A673 (cell line): ENCODE measurements at regions not wholly inside any gene's neighbourhood (a gene's known extent, or its start where the extent isn't known, plus 50 kb on each side); places are given as distances from the start of the nearest gene placed in this dataset.

Experiments
- BruUV-seq: library from RNA; stranded (reverse); fragments of 400-500 nt; replicated peaks from 2 replicates; lab custom pipeline; 2021; lab: Mats Ljungman, UMichigan
- CTCF ChIA-PET: fragments of 300-600 bp; sonication (Branson Sonifier 250); formaldehyde crosslinking; loops from one replicate; lab custom pipeline; 2022; ENCODE audit warnings: antibody characterized with exemption; lab: Charles Lee
- POLR2A ChIA-PET: fragments of 300-600 bp; sonication (Branson Sonifier 250); formaldehyde crosslinking; loops from one replicate; lab custom pipeline; 2022; ENCODE audit warnings: antibody characterized with exemption; ENCODE audit not compliant: low non-redundant PET; lab: Charles Lee
- DNase-seq: peaks from one replicate; pipeline ENCODE4 v3.0.0-alpha.2; 2015; ENCODE audit warnings: low spot score
- H3K27ac ChIP-seq: fragments of 200-600 bp; sonication (generic); 2 replicates; pipeline ENCODE4 v1.5.1; 2016; ENCODE audit warnings: mixed run types, low read depth, mild to moderate bottlenecking, mixed read lengths, antibody characterized with exemption, low read length; ENCODE audit not compliant: poor library complexity, severe bottlenecking
- H3K27me3 ChIP-seq: fragments of 200-600 bp; sonication (generic); replicated peaks from 2 replicates; pipeline ENCODE4 v1.6.1; 2017; ENCODE audit warnings: mixed run types, low read depth, mild to moderate bottlenecking, mixed read lengths, antibody characterized with exemption, low read length; ENCODE audit not compliant: insufficient read depth, poor library complexity
- H3K36me3 ChIP-seq: fragments of 200-600 bp; sonication (generic); 2 replicates; pipeline ENCODE4 v1.6.1; 2016; ENCODE audit warnings: mixed run types, mild to moderate bottlenecking, mixed read lengths, antibody characterized with exemption, low read length; ENCODE audit not compliant: insufficient read depth, poor library complexity, severe bottlenecking
- H3K4me1 ChIP-seq: fragments of 200-600 bp; sonication (generic); 2 replicates; pipeline ENCODE4 v1.6.1; 2017; ENCODE audit warnings: mixed run types, mild to moderate bottlenecking, mixed read lengths, antibody characterized with exemption, low read length; ENCODE audit not compliant: insufficient read depth, poor library complexity, severe bottlenecking
- H3K4me3 ChIP-seq: fragments of 200-600 bp; sonication (generic); 2 replicates; pipeline ENCODE4 v1.5.1; 2016; ENCODE audit warnings: low read depth, mixed run types, mild to moderate bottlenecking, mixed read lengths, low read length; ENCODE audit not compliant: poor library complexity, severe bottlenecking
- H3K9me3 ChIP-seq: fragments of 200-600 bp; sonication (generic); 2 replicates; pipeline ENCODE4 v1.6.1; 2016; ENCODE audit warnings: mixed run types, low read depth, mild to moderate bottlenecking, mixed read lengths, antibody characterized with exemption, low read length; ENCODE audit not compliant: poor library complexity, severe bottlenecking
- CTCF ChIP-seq: fragments of 300-800, 200-600 bp; sonication (generic); conservative IDR thresholded peaks from 2 replicates; pipeline ENCODE4 v1.5.1; 2017; ENCODE audit warnings: low read depth, mild to moderate bottlenecking, antibody characterized with exemption, low read length, moderate library complexity, mixed read lengths
- EZH2 ChIP-seq: fragments of 200-600 bp; sonication (generic); IDR thresholded peaks from 2 replicates; pipeline ENCODE4 v1.6.1; 2017; ENCODE audit warnings: borderline replicate concordance, low read depth, mild to moderate bottlenecking, mixed read lengths, antibody characterized with exemption, low read length; ENCODE audit not compliant: poor library complexity, severe bottlenecking
- intact Hi-C: fragments of 100-400 bp; cut with micrococcal nuclease; formaldehyde crosslinking; loops from one replicate; pipeline ENCODE4 v1.10.0; 2022; ENCODE audit not compliant: unreplicated experiment

DNA sequence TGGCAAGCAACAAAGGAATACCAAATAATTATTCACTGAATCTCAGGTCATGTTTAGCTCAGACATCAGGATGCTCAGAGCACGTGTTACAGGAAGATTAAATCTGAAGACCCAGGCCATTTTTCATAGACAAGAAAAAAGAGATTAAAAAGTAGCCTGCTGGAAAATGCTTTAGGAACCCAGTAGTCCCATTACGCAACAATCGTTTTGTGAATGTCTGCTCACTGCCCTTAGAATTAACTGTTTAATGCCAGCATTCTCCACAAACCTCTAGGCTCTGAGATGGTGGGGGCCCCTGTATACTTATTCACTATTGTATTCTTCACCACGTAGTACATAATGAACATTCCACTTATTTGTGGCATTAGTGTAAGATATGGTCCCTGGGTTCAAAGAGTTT is 154.6 kb upstream of the NYAP2 start:
- Histone ChIP-seq H3K4me3 (no peak overlapping the region), H3K4me1 (no peaks in the 10 kb centered on the region), H3K9me3 (no peaks in the 10 kb centered on the region), H3K27ac (no peak overlapping the region), H3K27me3 (no peaks in the 10 kb centered on the region), H3K36me3 (no peaks in the 10 kb centered on the region)
- intact Hi-C loops, result no loop called here
- ChIA-PET CTCF (no interaction called here), POLR2A (no interaction called here)
- peak; percentile 2 for DNase-seq
- TF ChIP-seq EZH2 (no peak), CTCF (no peak)
- no TSS peak for BruUV-seq

- intact Hi-C loops, result no loop called here
- H3K9me3 ChIP-seq, result no peaks in the 10 kb centered on the region
- CTCF ChIA-PET, result no interaction called here
These were observed 162.7 kb upstream of the NYAP2 start for GRCh38 chr2:225236769-225237323.

GRCh38 chr2:225233234-225233633 is 166.3 kb upstream of the NYAP2 start:
- CTCF ChIA-PET, result no interaction called here
- Histone ChIP-seq H3K4me1 (no peaks in the 10 kb centered on the region), H3K27me3 (no peaks in the 10 kb centered on the region), H3K27ac (no peak overlapping the region), H3K4me3 (no peak overlapping the region), H3K36me3 (no peaks in the 10 kb centered on the region), H3K9me3 (no peaks in the 10 kb centered on the region)
- POLR2A ChIA-PET, result no interaction called here
- intact Hi-C loops, result no loop called here
- DNase-seq, result no peak
- no TSS peak for BruUV-seq
- no peak for TF ChIP-seq EZH2
- no peak for TF ChIP-seq CTCF

More at GRCh38 chr2:225236769-225237323, 162.7 kb upstream of the NYAP2 start:
- Histone ChIP-seq H3K27ac (no peak overlapping the region), H3K27me3 (no peaks in the 10 kb centered on the region), H3K36me3 (no peaks in the 10 kb centered on the region), H3K4me3 (no peak overlapping the region), H3K4me1 (no peaks in the 10 kb centered on the region)
- TF ChIP-seq CTCF (no peak), EZH2 (no peak)
- DNase-seq, result no peak
- POLR2A ChIA-PET, result no interaction called here
- BruUV-seq, result no TSS peak
